ENCODE measurements at regions not wholly inside any gene's neighbourhood (a gene's known extent, or its start where the extent isn't known, plus 50 kb on each side); places are given as distances from the start of the nearest gene placed in this dataset.
A peak's percentile ranks its signal among the peaks of the same experiment; 100 is the strongest.

DNA sequence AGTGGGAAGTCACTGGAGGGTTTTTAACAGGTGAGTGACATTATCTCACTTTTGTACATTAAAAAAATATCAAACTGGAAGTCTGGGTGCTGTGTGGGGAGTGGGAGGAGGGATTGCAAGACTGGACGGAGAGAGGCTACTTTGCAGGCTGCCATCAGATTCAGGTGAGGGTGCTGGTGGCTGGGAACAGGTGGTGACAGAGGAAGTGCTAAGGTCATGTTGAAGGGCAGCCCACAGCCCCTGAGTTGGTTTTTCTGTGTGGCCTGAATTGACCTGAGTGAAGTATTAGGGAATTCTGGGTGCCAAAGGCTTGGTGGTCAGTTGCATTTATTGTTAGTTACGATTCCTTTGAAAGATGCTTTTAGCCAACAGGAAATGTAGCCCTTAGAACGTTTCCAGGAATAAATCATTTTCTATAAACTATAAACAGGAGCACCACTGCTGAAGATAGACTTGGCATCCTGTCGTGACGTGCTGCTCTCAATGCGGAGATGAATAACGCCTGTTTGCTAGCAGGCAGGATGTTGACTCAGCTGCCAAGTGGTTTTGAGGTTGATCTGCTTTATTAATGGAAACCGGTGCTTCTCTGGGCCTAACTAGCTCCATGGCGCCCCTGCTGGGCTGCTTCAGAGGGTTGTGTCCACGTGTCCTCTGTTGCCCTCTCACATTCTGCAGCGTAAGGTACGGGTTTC is 707.5 kb upstream of the TMEM132C start:
- TF ChIP-seq, protein P1, sequence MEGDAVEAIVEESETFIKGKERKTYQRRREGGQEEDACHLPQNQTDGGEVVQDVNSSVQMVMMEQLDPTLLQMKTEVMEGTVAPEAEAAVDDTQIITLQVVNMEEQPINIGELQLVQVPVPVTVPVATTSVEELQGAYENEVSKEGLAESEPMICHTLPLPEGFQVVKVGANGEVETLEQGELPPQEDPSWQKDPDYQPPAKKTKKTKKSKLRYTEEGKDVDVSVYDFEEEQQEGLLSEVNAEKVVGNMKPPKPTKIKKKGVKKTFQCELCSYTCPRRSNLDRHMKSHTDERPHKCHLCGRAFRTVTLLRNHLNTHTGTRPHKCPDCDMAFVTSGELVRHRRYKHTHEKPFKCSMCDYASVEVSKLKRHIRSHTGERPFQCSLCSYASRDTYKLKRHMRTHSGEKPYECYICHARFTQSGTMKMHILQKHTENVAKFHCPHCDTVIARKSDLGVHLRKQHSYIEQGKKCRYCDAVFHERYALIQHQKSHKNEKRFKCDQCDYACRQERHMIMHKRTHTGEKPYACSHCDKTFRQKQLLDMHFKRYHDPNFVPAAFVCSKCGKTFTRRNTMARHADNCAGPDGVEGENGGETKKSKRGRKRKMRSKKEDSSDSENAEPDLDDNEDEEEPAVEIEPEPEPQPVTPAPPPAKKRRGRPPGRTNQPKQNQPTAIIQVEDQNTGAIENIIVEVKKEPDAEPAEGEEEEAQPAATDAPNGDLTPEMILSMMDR (IDR thresholded peaks at IDR 0.05 in 8 of 11, conservative IDR thresholded peaks at IDR 0.05 in 3 of 11), result peak in 5 of 11 experiments; percentile 7 to 44 (median 30)
- TF ChIP-seq POLR2A (IDR thresholded peaks at IDR 0.05), result no peak
